Peyer's patch (tissue), 4 donors: ENCODE measurements at regions not wholly inside any gene's neighbourhood (a gene's known extent, or its start where the extent isn't known, plus 50 kb on each side); places are given as distances from the start of the nearest gene placed in this dataset.
"Not testable (repeated sequence)": the region's sequence is repeated elsewhere in the genome, so short reads cannot be mapped to it uniquely, and the experiment has no call there.

Experiments used
- DNase-seq, 3 donors: peaks; one replicate each; pipeline ENCODE4 v3.0.0-alpha.2; 2017 to 2019
- H3K27ac ChIP-seq, 4 donors: fragments of 200-600 bp; sonication (generic); one replicate each; pipeline ENCODE4 v1.5.1; 2016 to 2019
- H3K27me3 ChIP-seq, 2 donors: fragments of 200-600 bp; sonication (generic); one replicate each; pipeline ENCODE4 v1.5.1; 2019
- H3K36me3 ChIP-seq, 3 donors: fragments of 200-600 bp; sonication (generic); one replicate each; pipeline ENCODE4 v1.5.1; 2016 to 2019
- H3K4me1 ChIP-seq, 4 donors: fragments of 200-600 bp; sonication (generic); one replicate each; pipeline ENCODE4 v1.5.1; 2016 to 2019
- H3K4me3 ChIP-seq, 4 donors: fragments of 200-600 bp; sonication (generic); 1 replicate in 3 of 4; 2 replicates in 1 of 4; pipeline ENCODE4 v1.5.1; 2016 to 2019; ENCODE audit warnings: mild to moderate bottlenecking in 1 of 4
- H3K9me3 ChIP-seq, 4 donors: fragments of 200-600 bp; sonication (generic); one replicate each; pipeline ENCODE4 v1.5.1; 2016 to 2019; ENCODE audit warnings: mild to moderate bottlenecking in 1 of 4
- CTCF ChIP-seq, 6 experiments: fragments of 450-650 bp in 4 of 6; fragments of 200-600 bp in 2 of 6; sonication (generic) in 1 of 6; IDR thresholded peaks; one replicate each; pipeline ENCODE4 v1.5.1; 2017 to 2019; ENCODE audit warnings: antibody characterized with exemption in 6 of 6, mild to moderate bottlenecking in 3 of 6, moderate library complexity in 1 of 6
- POLR2A ChIP-seq, 2 donors: fragments of 450-650 bp; IDR thresholded peaks; one replicate each; pipeline ENCODE4 v1.5.1; 2017; ENCODE audit warnings: antibody characterized with exemption in 2 of 2, mild to moderate bottlenecking in 2 of 2, moderate library complexity in 2 of 2

- TF ChIP-seq CTCF (IDR thresholded peaks at IDR 0.05) (no peak), POLR2A (IDR thresholded peaks at IDR 0.05) (no peak)
Measured at GRCh38 chr3:174581558-174581957, 277.6 kb upstream of the NAALADL2 start.

GRCh38 chr3:174583396-174583795 lies 275.7 kb upstream of the NAALADL2 start:
- H3K4me3 ChIP-seq, result no peak overlapping the region
- H3K27me3 ChIP-seq, result no peaks in the 10 kb centered on the region
- no peak for DNase-seq
- peaks cover 0 to 4% (median 0%) of the 10 kb centered on the region in 4 donors for H3K4me1 ChIP-seq
- no peaks in the 10 kb centered on the region for H3K9me3 ChIP-seq
- no peaks in the 10 kb centered on the region for H3K36me3 ChIP-seq
- no peak for TF ChIP-seq CTCF (IDR thresholded peaks at IDR 0.05)
- no peak for TF ChIP-seq POLR2A (IDR thresholded peaks at IDR 0.05)
- no peak overlapping the region for H3K27ac ChIP-seq

More at GRCh38 chr3:174581558-174581957, 277.6 kb upstream of the NAALADL2 start:
- Histone ChIP-seq H3K36me3 (no peaks in the 10 kb centered on the region), H3K4me1 (peaks cover 0 to 4% (median 0%) of the 10 kb centered on the region in 4 donors), H3K9me3 (no peaks in the 10 kb centered on the region), H3K27me3 (no peaks in the 10 kb centered on the region), H3K4me3 (no peak overlapping the region), H3K27ac (no peak overlapping the region)
- DNase-seq, result no peak

DNA sequence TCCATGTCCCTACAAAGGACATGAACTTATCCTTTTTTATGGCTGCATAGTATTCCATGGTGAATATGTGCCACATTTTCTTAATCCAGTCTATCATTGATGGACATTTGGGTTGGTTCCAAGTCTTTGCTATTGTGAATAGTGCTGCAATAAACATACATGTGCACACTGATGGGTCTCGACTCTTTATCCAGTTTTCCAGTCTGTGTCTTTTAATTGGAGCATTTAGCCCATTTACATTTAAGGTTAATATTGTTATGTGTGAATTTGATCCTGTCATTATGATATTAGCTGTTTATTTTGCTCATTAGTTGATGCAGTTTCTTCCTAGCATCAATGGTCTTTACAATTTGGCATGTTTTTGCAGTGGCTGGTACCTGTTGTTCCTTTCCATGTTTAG lies 272.0 kb upstream of the NAALADL2 start:
- not testable (repeated sequence) for H3K27ac ChIP-seq, H3K36me3 ChIP-seq, H3K4me1 ChIP-seq, DNase-seq, H3K9me3 ChIP-seq, H3K27me3 ChIP-seq, H3K4me3 ChIP-seq

DNA sequence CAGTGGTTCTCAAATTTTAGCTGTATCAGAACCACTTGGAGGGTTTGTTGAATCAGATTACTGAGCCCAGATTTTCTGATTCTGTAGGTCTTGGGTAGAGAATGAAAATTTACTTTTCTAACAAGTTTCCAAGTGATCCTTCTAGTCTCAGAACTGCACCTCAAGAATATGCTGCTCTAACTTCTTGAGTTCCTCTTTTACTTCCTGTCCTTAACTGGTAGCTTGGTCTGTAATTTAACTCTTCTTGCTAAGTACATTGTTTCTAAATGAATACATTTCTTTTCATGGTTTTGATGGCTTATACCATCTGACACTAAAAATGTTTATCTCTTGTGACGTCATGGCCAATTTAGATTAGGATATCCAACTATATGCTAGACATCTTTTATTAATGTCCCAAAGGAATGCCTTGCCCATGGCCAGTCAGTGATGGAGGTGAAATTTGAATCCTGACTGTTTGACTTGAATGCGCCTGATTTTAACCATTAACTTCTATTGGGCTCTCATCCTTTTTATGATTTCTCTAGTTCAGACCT lies 262.6 kb upstream of the NAALADL2 start:
- no peak overlapping the region for H3K4me3 ChIP-seq
- no peak overlapping the region for H3K27ac ChIP-seq

GRCh38 chr3:174598885-174599439 lies 260.2 kb upstream of the NAALADL2 start:
- H3K27me3 ChIP-seq, result no peaks in the 10 kb centered on the region

More for the DNA sequence above, 262.6 kb upstream of the NAALADL2 start:
- no peak for DNase-seq
- TF ChIP-seq POLR2A (IDR thresholded peaks at IDR 0.05) (no peak), CTCF (IDR thresholded peaks at IDR 0.05) (no peak)
- Histone ChIP-seq H3K36me3 (no peaks in the 10 kb centered on the region), H3K4me1 (no peaks in the 10 kb centered on the region), H3K9me3 (no peaks in the 10 kb centered on the region), H3K27me3 (no peaks in the 10 kb centered on the region)

DNA sequence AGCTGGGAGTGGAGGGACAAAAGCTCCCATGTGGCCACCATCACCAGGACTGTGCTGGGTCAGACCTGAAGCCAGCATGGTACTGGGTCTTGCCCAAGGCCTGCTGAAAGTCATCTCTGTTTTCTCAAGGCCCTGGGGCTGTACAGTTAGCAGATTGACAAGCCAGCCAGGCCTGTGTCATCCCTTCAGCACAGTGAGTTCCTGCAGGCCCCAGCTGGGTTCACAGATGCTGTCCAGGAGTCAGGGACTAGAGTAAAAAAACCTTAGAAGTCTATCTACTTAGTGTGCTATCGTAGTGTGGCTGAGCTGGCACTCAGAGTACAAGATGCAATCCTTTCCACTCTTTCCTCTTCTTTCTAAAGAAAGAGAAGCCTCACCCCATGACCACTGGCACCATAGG lies 246.0 kb upstream of the NAALADL2 start:
- H3K4me3 ChIP-seq, result no peak overlapping the region
- H3K9me3 ChIP-seq, result no peaks in the 10 kb centered on the region
- no peaks in the 10 kb centered on the region for H3K36me3 ChIP-seq
- H3K27me3 ChIP-seq, result no peaks in the 10 kb centered on the region
- TF ChIP-seq POLR2A (IDR thresholded peaks at IDR 0.05) (no peak), CTCF (IDR thresholded peaks at IDR 0.05) (no peak)
- H3K4me1 ChIP-seq, result no peaks in the 10 kb centered on the region
- DNase-seq, result no peak
- no peak overlapping the region for H3K27ac ChIP-seq

More at GRCh38 chr3:174598885-174599439, 260.2 kb upstream of the NAALADL2 start:
- Histone ChIP-seq H3K36me3 (no peaks in the 10 kb centered on the region), H3K27ac (no peak overlapping the region), H3K4me1 (no peaks in the 10 kb centered on the region), H3K9me3 (no peaks in the 10 kb centered on the region), H3K4me3 (no peak overlapping the region)
- TF ChIP-seq CTCF (IDR thresholded peaks at IDR 0.05) (no peak), POLR2A (IDR thresholded peaks at IDR 0.05) (no peak)
- DNase-seq, result no peak
